Endothelial cell of umbilical vein (primary cell): ENCODE measurements at regions not wholly inside any gene's neighbourhood (a gene's known extent, or its start where the extent isn't known, plus 50 kb on each side); places are given as distances from the start of the nearest gene placed in this dataset.

Source experiments
- CTCF ChIP-seq, 2 donors: IDR thresholded peaks; 1 replicate in 1 of 2; 2 replicates in 1 of 2; pipeline ENCODE4 v1.5.1; 2011; ENCODE audit warnings: low read length in 2 of 2, mild to moderate bottlenecking in 2 of 2, moderate library complexity in 2 of 2, control low read depth in 1 of 2, inconsistent platforms in 1 of 2, low read depth in 1 of 2; ENCODE audit not compliant: insufficient read depth in 1 of 2; ENCODE audit errors: extremely low read depth in 1 of 2
- MAX ChIP-seq: IDR thresholded peaks from 2 replicates; pipeline ENCODE4 v1.6.1; 2011; ENCODE audit not compliant: insufficient read depth, insufficient read length
- POLR2A ChIP-seq: IDR thresholded peaks from 2 replicates; pipeline ENCODE4 v1.6.1; 2012; ENCODE audit warnings: low read depth, mild to moderate bottlenecking, control low read depth, low read length
- POLR2AphosphoS5 ChIP-seq: IDR thresholded peaks from 2 replicates; pipeline ENCODE4 v1.6.1; 2012; ENCODE audit warnings: low read depth, mild to moderate bottlenecking, control low read depth, low read length, moderate library complexity; ENCODE audit not compliant: insufficient read depth

DNA sequence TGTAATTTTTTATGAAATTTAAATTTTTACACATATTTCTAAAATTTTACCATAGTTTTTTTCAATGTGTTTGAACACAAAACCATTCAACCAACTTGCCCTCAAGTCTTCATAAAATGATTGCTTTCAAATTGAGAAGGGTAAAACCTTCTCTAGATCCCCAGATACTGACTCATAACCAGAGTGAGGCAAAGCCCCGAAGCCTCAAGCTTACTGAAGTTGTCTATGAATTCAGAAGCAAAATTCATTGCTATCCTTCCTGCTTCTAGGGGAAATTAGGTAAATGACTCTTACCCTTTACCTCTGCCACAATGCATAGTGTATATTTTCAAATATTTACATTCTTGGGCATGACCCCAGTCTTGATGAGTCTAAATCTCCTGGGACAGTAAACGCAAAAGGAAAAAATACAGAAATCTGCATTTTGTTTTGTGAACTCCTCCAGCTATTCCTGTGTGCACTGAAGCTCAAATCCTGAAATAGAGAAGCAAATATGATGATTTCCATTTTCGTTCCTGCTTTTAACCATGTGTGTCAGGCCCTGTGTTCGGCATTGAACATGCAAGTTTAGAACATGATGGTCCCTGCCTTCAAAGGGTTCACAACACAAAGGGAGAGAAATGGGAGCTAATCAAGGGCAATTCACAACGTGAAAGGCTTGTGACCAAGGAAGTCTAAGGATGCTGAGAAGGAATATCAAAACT lies 246.3 kb downstream of the SUCLG1 start:
- TF ChIP-seq CTCF (IDR thresholded peaks at IDR 0.05; ENCODE audit: extremely low read depth in 1 of 2, insufficient read depth in 1 of 2, low read depth in 1 of 2, low read length in 2 of 2) (no peak), POLR2A (no peak), POLR2AphosphoS5 (no peak), MAX (no peak)
